K562 (cell line): ENCODE measurements at regions not wholly inside any gene's neighbourhood (a gene's known extent, or its start where the extent isn't known, plus 50 kb on each side); places are given as distances from the start of the nearest gene placed in this dataset.

ENCODE experiments used
- ATAC-seq: fragments of 200-7000 bp; cut with Tn5 transposase; 3 replicates; pipeline ENCODE4 v1.9.1; 2020; ENCODE audit warnings: moderate library complexity
- BruUV-seq: library from RNA; stranded (reverse); fragments of 400-500 nt; replicated peaks from 2 replicates; lab custom pipeline; 2021; lab: Mats Ljungman, UMichigan
- CTCF ChIA-PET: fragments of 300-600 bp; formaldehyde crosslinking; extraction: SDS; loops from one replicate; lab custom pipeline; 2021; ENCODE audit warnings: low intra/inter-chr PET ratio; lab: Yijun Ruan, JAX
- POLR2A ChIA-PET: fragments of 300-600, 350-650 bp; sonication (Branson Sonifier 250); formaldehyde crosslinking; extraction: SDS; loops from one replicate; lab custom pipeline; 2021; ENCODE audit warnings: antibody characterized with exemption, inconsistent platforms; lab: Yijun Ruan, JAX
- DNase-seq, 4 experiments: peaks; one replicate each; pipeline versions ENCODE4 v3.0.0 to v3.0.0-alpha.2; 2011 to 2018; ENCODE audit warnings: low spot score in 3 of 4, mixed read lengths in 3 of 4; ENCODE audit errors: extremely low read depth in 1 of 4
- FAIRE-seq: peaks from 2 replicates; lab custom pipeline; 2011; peaks lifted over from hg19 to GRCh38; lab: Jason Lieb, UNC
- H2AFZ ChIP-seq: 2 replicates; pipeline ENCODE4 v1.6.0; 2011; ENCODE audit warnings: low read depth, low read length, control low read depth, inconsistent platforms
- H3K27ac ChIP-seq: fragments of 200-600 bp; 3 replicates; pipeline ENCODE4 v1.8.0; 2011; ENCODE audit warnings: low read depth, mild to moderate bottlenecking, control low read depth, inconsistent platforms, low read length, moderate library complexity, mixed read lengths; ENCODE audit errors: extremely low read depth
- H3K27me3 ChIP-seq, 2 experiments: fragments of 300-600 bp in 1 of 2; 2 replicates in 1 of 2; 3 replicates in 1 of 2; pipeline versions ENCODE4 v1.6.0 to v1.8.0; 2011; ENCODE audit warnings: inconsistent platforms in 2 of 2, low read length in 2 of 2, mild to moderate bottlenecking in 1 of 2, mixed read lengths in 1 of 2, moderate library complexity in 1 of 2; ENCODE audit not compliant: control insufficient read depth in 2 of 2, insufficient read depth in 2 of 2
- H3K36me3 ChIP-seq: fragments of 300-600 bp; 3 replicates; pipeline ENCODE4 v1.8.0; 2011; ENCODE audit warnings: mild to moderate bottlenecking, low read length, inconsistent platforms; ENCODE audit not compliant: control insufficient read depth, insufficient read depth
- H3K4me1 ChIP-seq, 2 experiments: fragments of 200-600 bp in 1 of 2; replicated peaks in 1 of 2; 2 replicates in 1 of 2; 3 replicates in 1 of 2; pipeline versions ENCODE4 v1.5.1 to v1.8.0; 2011; ENCODE audit warnings: inconsistent platforms in 2 of 2, low read length in 2 of 2, mild to moderate bottlenecking in 1 of 2, mixed read lengths in 1 of 2, moderate library complexity in 1 of 2; ENCODE audit not compliant: control insufficient read depth in 2 of 2, insufficient read depth in 2 of 2
- H3K4me2 ChIP-seq: 2 replicates; pipeline ENCODE4 v1.6.1; 2011; ENCODE audit warnings: low read length, control low read depth, inconsistent platforms, mixed read lengths; ENCODE audit not compliant: insufficient read depth
- H3K4me3 ChIP-seq: fragments of 200-600 bp; sonication (generic), shearing (Covaris generic); 2 replicates; pipeline ENCODE4 v1.5.1; 2016; ENCODE audit warnings: control low read depth, inconsistent platforms
- H3K79me2 ChIP-seq: fragments of 200-600 bp; 3 replicates; pipeline ENCODE4 v1.8.0; 2011; ENCODE audit warnings: low read length, inconsistent platforms; ENCODE audit not compliant: control insufficient read depth, insufficient read depth
- H3K9ac ChIP-seq, 2 experiments: 2 replicates each; pipeline versions ENCODE4 v1.6.0 to v1.6.1; 2011; ENCODE audit warnings: low read depth in 2 of 2, low read length in 2 of 2, control low read depth in 1 of 2, inconsistent platforms in 1 of 2, mild to moderate bottlenecking in 1 of 2, mixed read lengths in 1 of 2; ENCODE audit not compliant: insufficient read depth in 1 of 2
- H3K9me1 ChIP-seq: one replicate; pipeline ENCODE4 v1.6.0; 2011; ENCODE audit warnings: inconsistent platforms, mild to moderate bottlenecking, low read length, moderate library complexity; ENCODE audit not compliant: control insufficient read depth, insufficient read depth
- H3K9me3 ChIP-seq: replicated peaks from 2 replicates; pipeline ENCODE4 v1.5.1; 2011; ENCODE audit warnings: low read depth, low read length, inconsistent platforms; ENCODE audit not compliant: control insufficient read depth, insufficient read depth
- H4K20me1 ChIP-seq: replicated peaks from 2 replicates; pipeline ENCODE4 v1.6.1; 2011; ENCODE audit warnings: low read length, inconsistent platforms, mixed read lengths; ENCODE audit not compliant: control insufficient read depth, insufficient read depth
- PTTG1 ChIP-seq: fragments of 450-650 bp; IDR thresholded peaks from 2 replicates; pipeline ENCODE4 v1.6.1; 2016; ENCODE audit warnings: low read depth, mild to moderate bottlenecking, missing genetic modification characterization, missing compliant biosample characterization
- SRSF3 ChIP-seq: fragments of 200-400 bp; formaldehyde crosslinking; IDR thresholded peaks from 2 replicates; pipeline ENCODE4 v1.6.1; 2016; ENCODE audit warnings: mild to moderate bottlenecking, low read length, moderate library complexity; ENCODE audit not compliant: insufficient read depth
- ZNF586 ChIP-seq: fragments of 450-650 bp; formaldehyde crosslinking; conservative IDR thresholded peaks from 2 replicates; pipeline ENCODE4 v1.4.0; 2020; ENCODE audit warnings: mild to moderate bottlenecking, moderate library complexity
- ZNF668 ChIP-seq: fragments of 250-450 bp; sonication (Bioruptor Pico); IDR thresholded peaks from 2 replicates; pipeline ENCODE4 v1.8.0; 2022; ENCODE audit warnings: mild to moderate bottlenecking, inconsistent platforms
- in situ Hi-C: fragments of 300-500 bp; cut with MboI; formaldehyde crosslinking; loops from 4 replicates; pipeline ENCODE4 v1.15.0; 2018; ENCODE audit warnings: inconsistent platforms, mixed read lengths
- intact Hi-C: fragments of 100-400 bp; cut with micrococcal nuclease; formaldehyde crosslinking; loops from 2 replicates; pipeline ENCODE4 v1.14.2; 2022
- TF ChIP-seq, protein P1 (sequence below): fragments of 250-450 bp; sonication (Bioruptor Pico); IDR thresholded peaks from 2 replicates; pipeline ENCODE4 v1.8.0; 2022; ENCODE audit warnings: inconsistent platforms
- TF ChIP-seq, protein P2 (sequence below), 2 experiments: fragments of 200-800 bp in 1 of 2; sonication (Bioruptor generic) in 1 of 2; sonication (generic) in 1 of 2; formaldehyde crosslinking in 1 of 2; IDR thresholded peaks in 1 of 2; conservative IDR thresholded peaks in 1 of 2; 2 replicates each; pipeline versions ENCODE4 v1.5.0 to v1.6.1; 2016 to 2020; ENCODE audit warnings: missing compliant biosample characterization in 1 of 2, missing genetic modification characterization in 1 of 2, missing genetic modification reagents in 1 of 2
- TF ChIP-seq, protein P3 (sequence below), 3 experiments: IDR thresholded peaks in 2 of 3; conservative IDR thresholded peaks in 1 of 3; 2 replicates each; pipeline ENCODE4 v1.5.1; 2011 to 2012; ENCODE audit warnings: low read length in 3 of 3, mild to moderate bottlenecking in 3 of 3, control low read depth in 2 of 3, improper control_type of control experiment in 1 of 3, inconsistent platforms in 1 of 3, low read depth in 1 of 3, mixed read lengths in 1 of 3, moderate library complexity in 1 of 3; ENCODE audit not compliant: insufficient read depth in 2 of 3
- TF ChIP-seq, protein P4 (sequence below): fragments of 450-650 bp; IDR thresholded peaks from 2 replicates; pipeline ENCODE4 v1.6.1; 2016; ENCODE audit warnings: missing biosample characterization, missing genetic modification characterization
- TF ChIP-seq, protein P5 (sequence below): sonication (generic); formaldehyde crosslinking; IDR thresholded peaks from 2 replicates; pipeline ENCODE4 v1.8.0; 2022; ENCODE audit warnings: missing genetic modification reagents, mild to moderate bottlenecking, borderline replicate concordance

DNA sequence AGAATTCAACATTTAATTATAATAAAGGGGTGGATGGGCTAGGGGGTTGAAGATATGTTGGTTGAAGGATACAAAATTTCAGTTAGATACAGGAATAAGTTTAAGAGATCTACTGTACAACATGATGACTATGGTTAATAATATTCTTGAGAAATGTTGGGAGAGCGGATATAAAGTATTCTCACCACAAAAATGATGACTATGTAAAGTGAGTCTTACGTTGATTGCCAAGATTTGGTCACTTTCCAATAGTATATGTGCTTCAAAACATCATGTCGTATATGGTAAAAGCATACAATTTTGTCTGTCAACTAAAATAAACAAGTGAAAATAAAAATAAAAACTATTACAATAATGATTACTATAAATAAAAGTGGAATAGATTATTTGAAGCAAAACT is 802.0 kb downstream of the C12orf50 start (continued):
- TF ChIP-seq, protein P1, sequence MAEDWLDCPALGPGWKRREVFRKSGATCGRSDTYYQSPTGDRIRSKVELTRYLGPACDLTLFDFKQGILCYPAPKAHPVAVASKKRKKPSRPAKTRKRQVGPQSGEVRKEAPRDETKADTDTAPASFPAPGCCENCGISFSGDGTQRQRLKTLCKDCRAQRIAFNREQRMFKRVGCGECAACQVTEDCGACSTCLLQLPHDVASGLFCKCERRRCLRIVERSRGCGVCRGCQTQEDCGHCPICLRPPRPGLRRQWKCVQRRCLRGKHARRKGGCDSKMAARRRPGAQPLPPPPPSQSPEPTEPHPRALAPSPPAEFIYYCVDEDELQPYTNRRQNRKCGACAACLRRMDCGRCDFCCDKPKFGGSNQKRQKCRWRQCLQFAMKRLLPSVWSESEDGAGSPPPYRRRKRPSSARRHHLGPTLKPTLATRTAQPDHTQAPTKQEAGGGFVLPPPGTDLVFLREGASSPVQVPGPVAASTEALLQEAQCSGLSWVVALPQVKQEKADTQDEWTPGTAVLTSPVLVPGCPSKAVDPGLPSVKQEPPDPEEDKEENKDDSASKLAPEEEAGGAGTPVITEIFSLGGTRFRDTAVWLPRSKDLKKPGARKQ (CRISPR knock-in tag): no peak
- TF ChIP-seq SRSF3: no peak

DNA sequence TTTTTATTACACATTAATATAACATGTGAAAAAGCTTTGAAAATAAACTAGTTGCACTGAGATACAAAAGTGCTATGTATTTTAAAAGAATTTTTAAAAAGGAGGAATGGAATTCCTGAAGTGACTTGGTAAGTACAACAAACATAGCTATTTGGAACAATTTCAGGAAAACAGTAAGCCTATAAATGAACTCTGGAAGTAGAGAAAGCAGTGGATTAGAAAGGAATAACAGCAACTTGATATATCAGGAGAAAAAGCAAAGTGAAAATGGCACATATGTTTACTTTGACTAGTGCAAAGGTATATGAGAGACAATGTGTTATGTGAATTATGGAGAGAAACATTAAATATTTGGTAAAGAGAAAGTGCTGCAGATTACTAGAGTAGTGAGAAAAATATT is 811.7 kb downstream of the C12orf50 start:
- Histone ChIP-seq H3K4me1 (no peaks in the 10 kb centered on the region), H3K9me3 (no peaks in the 10 kb centered on the region), H3K27me3 (no peaks in the 10 kb centered on the region), H3K9ac (no peak overlapping the region), H3K9me1 (no peaks in the 10 kb centered on the region), H3K4me3 (no peak overlapping the region), H3K79me2 (no peaks in the 10 kb centered on the region), H3K27ac (no peak overlapping the region), H2AFZ (no peak overlapping the region), H4K20me1 (no peaks in the 10 kb centered on the region), H3K36me3 (no peaks in the 10 kb centered on the region), H3K4me2 (no peak overlapping the region)
- in situ Hi-C loops (no loop called here), intact Hi-C loops (no loop called here)
- FAIRE-seq (no peak), DNase-seq (no peak), ATAC-seq (no peak)
- ChIA-PET CTCF (no interaction called here), POLR2A (no interaction called here)
- BruUV-seq: no TSS peak
- TF ChIP-seq ZNF586 (no peak), ZNF668 (CRISPR knock-in tag) (no peak), PTTG1 (no peak)
- TF ChIP-seq, protein P2, sequence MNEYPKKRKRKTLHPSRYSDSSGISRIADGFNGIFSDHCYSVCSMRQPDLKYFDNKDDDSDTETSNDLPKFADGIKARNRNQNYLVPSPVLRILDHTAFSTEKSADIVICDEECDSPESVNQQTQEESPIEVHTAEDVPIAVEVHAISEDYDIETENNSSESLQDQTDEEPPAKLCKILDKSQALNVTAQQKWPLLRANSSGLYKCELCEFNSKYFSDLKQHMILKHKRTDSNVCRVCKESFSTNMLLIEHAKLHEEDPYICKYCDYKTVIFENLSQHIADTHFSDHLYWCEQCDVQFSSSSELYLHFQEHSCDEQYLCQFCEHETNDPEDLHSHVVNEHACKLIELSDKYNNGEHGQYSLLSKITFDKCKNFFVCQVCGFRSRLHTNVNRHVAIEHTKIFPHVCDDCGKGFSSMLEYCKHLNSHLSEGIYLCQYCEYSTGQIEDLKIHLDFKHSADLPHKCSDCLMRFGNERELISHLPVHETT (CRISPR knock-in tag; conservative IDR thresholded peaks at IDR 0.05 in 1 of 2, IDR thresholded peaks at IDR 0.05 in 1 of 2): no peak
- TF ChIP-seq, protein P3, sequence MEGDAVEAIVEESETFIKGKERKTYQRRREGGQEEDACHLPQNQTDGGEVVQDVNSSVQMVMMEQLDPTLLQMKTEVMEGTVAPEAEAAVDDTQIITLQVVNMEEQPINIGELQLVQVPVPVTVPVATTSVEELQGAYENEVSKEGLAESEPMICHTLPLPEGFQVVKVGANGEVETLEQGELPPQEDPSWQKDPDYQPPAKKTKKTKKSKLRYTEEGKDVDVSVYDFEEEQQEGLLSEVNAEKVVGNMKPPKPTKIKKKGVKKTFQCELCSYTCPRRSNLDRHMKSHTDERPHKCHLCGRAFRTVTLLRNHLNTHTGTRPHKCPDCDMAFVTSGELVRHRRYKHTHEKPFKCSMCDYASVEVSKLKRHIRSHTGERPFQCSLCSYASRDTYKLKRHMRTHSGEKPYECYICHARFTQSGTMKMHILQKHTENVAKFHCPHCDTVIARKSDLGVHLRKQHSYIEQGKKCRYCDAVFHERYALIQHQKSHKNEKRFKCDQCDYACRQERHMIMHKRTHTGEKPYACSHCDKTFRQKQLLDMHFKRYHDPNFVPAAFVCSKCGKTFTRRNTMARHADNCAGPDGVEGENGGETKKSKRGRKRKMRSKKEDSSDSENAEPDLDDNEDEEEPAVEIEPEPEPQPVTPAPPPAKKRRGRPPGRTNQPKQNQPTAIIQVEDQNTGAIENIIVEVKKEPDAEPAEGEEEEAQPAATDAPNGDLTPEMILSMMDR (IDR thresholded peaks at IDR 0.05 in 2 of 3, conservative IDR thresholded peaks at IDR 0.05 in 1 of 3; ENCODE audit: insufficient read depth in 2 of 3, low read depth in 1 of 3, low read length in 3 of 3): no peak
- TF ChIP-seq, protein P4, sequence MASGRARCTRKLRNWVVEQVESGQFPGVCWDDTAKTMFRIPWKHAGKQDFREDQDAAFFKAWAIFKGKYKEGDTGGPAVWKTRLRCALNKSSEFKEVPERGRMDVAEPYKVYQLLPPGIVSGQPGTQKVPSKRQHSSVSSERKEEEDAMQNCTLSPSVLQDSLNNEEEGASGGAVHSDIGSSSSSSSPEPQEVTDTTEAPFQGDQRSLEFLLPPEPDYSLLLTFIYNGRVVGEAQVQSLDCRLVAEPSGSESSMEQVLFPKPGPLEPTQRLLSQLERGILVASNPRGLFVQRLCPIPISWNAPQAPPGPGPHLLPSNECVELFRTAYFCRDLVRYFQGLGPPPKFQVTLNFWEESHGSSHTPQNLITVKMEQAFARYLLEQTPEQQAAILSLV (tag): no peak
- TF ChIP-seq, protein P5, sequence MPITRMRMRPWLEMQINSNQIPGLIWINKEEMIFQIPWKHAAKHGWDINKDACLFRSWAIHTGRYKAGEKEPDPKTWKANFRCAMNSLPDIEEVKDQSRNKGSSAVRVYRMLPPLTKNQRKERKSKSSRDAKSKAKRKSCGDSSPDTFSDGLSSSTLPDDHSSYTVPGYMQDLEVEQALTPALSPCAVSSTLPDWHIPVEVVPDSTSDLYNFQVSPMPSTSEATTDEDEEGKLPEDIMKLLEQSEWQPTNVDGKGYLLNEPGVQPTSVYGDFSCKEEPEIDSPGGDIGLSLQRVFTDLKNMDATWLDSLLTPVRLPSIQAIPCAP (CRISPR knock-in tag): no peak
